ENCODE measurements at regions not wholly inside any gene's neighbourhood (a gene's known extent, or its start where the extent isn't known, plus 50 kb on each side); places are given as distances from the start of the nearest gene placed in this dataset.

DNA sequence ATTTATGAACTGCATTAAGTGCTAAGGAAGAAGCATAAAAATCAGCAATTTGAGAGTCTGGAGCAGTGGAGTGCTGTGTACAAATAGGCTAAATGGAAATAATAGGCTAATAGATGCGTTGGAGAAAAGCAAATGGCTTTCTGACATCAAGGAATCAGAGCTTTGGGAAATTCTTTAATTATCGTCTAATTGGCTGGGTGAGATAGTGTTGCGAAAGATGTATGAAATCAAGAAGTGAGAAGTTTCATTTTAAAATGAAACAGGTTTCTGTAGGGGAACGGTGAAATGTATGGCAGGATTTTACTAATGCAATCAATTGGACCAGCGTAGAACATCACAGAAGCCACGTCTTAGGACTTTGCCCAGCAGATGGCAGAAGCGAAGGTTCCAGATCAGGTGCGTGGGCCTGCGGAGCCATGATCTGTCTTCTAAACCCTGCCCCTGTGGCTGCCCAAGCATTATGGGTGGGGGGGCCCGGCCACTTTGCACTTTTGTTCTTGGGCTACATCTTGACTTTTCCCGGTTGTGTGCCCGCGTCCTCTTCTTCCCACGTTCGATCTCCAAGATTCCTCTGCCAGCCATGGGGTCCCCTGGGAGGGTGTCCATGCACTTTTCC, 118.5 kb upstream of the SHISA3 start:
- H3K4me2 ChIP-seq (ENCODE audit: low read length): no peak overlapping the region
- H3K4me3 ChIP-seq (replicated peaks in 1 of 2; ENCODE audit: low read depth in 1 of 2, low read length in 2 of 2): no peak overlapping the region
- H3K9me2 ChIP-seq (ENCODE audit: insufficient read depth): no peaks in the 10 kb centered on the region
- ATAC-seq (no peak), DNase-seq (ENCODE audit: low read depth, low spot score) (no peak)
- H3K9me3 ChIP-seq (ENCODE audit: control insufficient read depth in 1 of 2, insufficient read depth in 1 of 2, low read depth in 1 of 2, low read length in 2 of 2): no peaks in the 10 kb centered on the region
- H2AFZ ChIP-seq (ENCODE audit: low read depth, low read length, poor library complexity, severe bottlenecking): no peak overlapping the region
- peaks cover 0 to 7% of the 10 kb centered on the region in 2 experiments; a peak in 1 of 4 replicates for H3K4me1 ChIP-seq (ENCODE audit: control insufficient read depth in 1 of 2, insufficient read depth in 2 of 2, low read length in 2 of 2)
- no peak overlapping the region for H3K9ac ChIP-seq (ENCODE audit: low read length)
- no peaks in the 10 kb centered on the region for H3K36me3 ChIP-seq (ENCODE audit: control insufficient read depth in 1 of 2, insufficient read depth in 2 of 2, low read length in 2 of 2)
- intact Hi-C loops (cut with micrococcal nuclease): no loop called here
- ChIA-PET CTCF (interaction anchor here (1.3 to 1.7 kb wide), 2 partner anchors 241 to 288 kb away, joined by 3 to 6 read pairs; no protein-coding TSS in a partner anchor), POLR2A (no interaction called here), RAD21 (ENCODE audit: low non-redundant PET in 1 of 2, low total read pairs in 2 of 2, uncharacterized antibody in 2 of 2, unreplicated experiment in 2 of 2) (no interaction called here)
- H3K27me3 ChIP-seq (ENCODE audit: insufficient read depth, low read length): no peaks in the 10 kb centered on the region
- no peaks in the 10 kb centered on the region for H3K79me2 ChIP-seq (ENCODE audit: insufficient read depth, low read length)
- H4K20me1 ChIP-seq (ENCODE audit: insufficient read depth): no peaks in the 10 kb centered on the region
- no TSS peak for BruUV-seq (replicated peaks)
- no peak overlapping the region for H3K27ac ChIP-seq (ENCODE audit: low read depth, low read length)
- TF ChIP-seq, protein P1, sequence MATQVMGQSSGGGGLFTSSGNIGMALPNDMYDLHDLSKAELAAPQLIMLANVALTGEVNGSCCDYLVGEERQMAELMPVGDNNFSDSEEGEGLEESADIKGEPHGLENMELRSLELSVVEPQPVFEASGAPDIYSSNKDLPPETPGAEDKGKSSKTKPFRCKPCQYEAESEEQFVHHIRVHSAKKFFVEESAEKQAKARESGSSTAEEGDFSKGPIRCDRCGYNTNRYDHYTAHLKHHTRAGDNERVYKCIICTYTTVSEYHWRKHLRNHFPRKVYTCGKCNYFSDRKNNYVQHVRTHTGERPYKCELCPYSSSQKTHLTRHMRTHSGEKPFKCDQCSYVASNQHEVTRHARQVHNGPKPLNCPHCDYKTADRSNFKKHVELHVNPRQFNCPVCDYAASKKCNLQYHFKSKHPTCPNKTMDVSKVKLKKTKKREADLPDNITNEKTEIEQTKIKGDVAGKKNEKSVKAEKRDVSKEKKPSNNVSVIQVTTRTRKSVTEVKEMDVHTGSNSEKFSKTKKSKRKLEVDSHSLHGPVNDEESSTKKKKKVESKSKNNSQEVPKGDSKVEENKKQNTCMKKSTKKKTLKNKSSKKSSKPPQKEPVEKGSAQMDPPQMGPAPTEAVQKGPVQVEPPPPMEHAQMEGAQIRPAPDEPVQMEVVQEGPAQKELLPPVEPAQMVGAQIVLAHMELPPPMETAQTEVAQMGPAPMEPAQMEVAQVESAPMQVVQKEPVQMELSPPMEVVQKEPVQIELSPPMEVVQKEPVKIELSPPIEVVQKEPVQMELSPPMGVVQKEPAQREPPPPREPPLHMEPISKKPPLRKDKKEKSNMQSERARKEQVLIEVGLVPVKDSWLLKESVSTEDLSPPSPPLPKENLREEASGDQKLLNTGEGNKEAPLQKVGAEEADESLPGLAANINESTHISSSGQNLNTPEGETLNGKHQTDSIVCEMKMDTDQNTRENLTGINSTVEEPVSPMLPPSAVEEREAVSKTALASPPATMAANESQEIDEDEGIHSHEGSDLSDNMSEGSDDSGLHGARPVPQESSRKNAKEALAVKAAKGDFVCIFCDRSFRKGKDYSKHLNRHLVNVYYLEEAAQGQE (IDR thresholded peaks at IDR 0.05; ENCODE audit: low read depth): no peak
- TF ChIP-seq POLR2AphosphoS5 (IDR thresholded peaks at IDR 0.05; ENCODE audit: low read depth, low read length) (no peak), SRF (IDR thresholded peaks at IDR 0.05; ENCODE audit: low read depth) (no peak), ELF1 (IDR thresholded peaks at IDR 0.05; ENCODE audit: borderline replicate concordance, low read depth) (no peak), CBX3 (IDR thresholded peaks at IDR 0.05; ENCODE audit: low read depth) (no peak)
- TF ChIP-seq, protein P2, sequence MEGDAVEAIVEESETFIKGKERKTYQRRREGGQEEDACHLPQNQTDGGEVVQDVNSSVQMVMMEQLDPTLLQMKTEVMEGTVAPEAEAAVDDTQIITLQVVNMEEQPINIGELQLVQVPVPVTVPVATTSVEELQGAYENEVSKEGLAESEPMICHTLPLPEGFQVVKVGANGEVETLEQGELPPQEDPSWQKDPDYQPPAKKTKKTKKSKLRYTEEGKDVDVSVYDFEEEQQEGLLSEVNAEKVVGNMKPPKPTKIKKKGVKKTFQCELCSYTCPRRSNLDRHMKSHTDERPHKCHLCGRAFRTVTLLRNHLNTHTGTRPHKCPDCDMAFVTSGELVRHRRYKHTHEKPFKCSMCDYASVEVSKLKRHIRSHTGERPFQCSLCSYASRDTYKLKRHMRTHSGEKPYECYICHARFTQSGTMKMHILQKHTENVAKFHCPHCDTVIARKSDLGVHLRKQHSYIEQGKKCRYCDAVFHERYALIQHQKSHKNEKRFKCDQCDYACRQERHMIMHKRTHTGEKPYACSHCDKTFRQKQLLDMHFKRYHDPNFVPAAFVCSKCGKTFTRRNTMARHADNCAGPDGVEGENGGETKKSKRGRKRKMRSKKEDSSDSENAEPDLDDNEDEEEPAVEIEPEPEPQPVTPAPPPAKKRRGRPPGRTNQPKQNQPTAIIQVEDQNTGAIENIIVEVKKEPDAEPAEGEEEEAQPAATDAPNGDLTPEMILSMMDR (IDR thresholded peaks at IDR 0.05 in 2 of 3, conservative IDR thresholded peaks at IDR 0.05 in 1 of 3; ENCODE audit: borderline replicate concordance in 1 of 3, insufficient read depth in 1 of 3, low read depth in 2 of 3, low read length in 2 of 3): peak in 2 of 3 experiments; percentile 5 to 24; a peak in 1 of 6 replicates

Measured in HCT116 (cell line).